Retinal pigment epithelial cell (primary cell): ENCODE measurements at regions not wholly inside any gene's neighbourhood (a gene's known extent, or its start where the extent isn't known, plus 50 kb on each side); places are given as distances from the start of the nearest gene placed in this dataset.

Experiments
- DNase-seq: peaks from one replicate; pipeline ENCODE4 v3.0.0-alpha.2; 2010; ENCODE audit warnings: low read depth
- H3K4me3 ChIP-seq: 2 replicates; pipeline ENCODE4 v1.5.1; 2011; ENCODE audit warnings: mild to moderate bottlenecking, low read length, control low read depth, moderate library complexity
- TF ChIP-seq, protein P1 (sequence below): conservative IDR thresholded peaks from 2 replicates; pipeline ENCODE4 v1.5.1; 2011; ENCODE audit warnings: low read depth, low read length, control low read depth, inconsistent platforms

DNA sequence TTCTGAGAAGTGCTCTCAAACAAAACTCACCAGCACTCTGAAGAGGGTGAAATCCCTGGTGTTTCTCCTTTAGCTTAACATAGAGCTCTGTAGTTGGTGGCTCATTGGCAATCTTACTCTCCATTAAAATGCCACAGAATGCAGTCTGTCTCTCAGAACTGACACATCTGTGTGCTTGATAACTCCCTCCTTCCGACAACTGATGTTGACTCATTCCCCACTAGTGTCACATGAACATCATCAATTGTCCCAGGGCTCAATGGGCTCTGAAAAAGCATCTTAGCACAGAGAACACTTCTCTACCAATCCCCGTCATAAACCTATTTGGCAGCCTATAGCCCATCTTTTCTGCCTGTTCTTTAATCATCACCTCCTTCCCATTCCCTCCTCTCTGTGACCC, 133.2 kb upstream of the ZC3H11B start:
- DNase-seq: no peak
- H3K4me3 ChIP-seq: no peak overlapping the region
- TF ChIP-seq, protein P1, sequence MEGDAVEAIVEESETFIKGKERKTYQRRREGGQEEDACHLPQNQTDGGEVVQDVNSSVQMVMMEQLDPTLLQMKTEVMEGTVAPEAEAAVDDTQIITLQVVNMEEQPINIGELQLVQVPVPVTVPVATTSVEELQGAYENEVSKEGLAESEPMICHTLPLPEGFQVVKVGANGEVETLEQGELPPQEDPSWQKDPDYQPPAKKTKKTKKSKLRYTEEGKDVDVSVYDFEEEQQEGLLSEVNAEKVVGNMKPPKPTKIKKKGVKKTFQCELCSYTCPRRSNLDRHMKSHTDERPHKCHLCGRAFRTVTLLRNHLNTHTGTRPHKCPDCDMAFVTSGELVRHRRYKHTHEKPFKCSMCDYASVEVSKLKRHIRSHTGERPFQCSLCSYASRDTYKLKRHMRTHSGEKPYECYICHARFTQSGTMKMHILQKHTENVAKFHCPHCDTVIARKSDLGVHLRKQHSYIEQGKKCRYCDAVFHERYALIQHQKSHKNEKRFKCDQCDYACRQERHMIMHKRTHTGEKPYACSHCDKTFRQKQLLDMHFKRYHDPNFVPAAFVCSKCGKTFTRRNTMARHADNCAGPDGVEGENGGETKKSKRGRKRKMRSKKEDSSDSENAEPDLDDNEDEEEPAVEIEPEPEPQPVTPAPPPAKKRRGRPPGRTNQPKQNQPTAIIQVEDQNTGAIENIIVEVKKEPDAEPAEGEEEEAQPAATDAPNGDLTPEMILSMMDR: no peak

DNA sequence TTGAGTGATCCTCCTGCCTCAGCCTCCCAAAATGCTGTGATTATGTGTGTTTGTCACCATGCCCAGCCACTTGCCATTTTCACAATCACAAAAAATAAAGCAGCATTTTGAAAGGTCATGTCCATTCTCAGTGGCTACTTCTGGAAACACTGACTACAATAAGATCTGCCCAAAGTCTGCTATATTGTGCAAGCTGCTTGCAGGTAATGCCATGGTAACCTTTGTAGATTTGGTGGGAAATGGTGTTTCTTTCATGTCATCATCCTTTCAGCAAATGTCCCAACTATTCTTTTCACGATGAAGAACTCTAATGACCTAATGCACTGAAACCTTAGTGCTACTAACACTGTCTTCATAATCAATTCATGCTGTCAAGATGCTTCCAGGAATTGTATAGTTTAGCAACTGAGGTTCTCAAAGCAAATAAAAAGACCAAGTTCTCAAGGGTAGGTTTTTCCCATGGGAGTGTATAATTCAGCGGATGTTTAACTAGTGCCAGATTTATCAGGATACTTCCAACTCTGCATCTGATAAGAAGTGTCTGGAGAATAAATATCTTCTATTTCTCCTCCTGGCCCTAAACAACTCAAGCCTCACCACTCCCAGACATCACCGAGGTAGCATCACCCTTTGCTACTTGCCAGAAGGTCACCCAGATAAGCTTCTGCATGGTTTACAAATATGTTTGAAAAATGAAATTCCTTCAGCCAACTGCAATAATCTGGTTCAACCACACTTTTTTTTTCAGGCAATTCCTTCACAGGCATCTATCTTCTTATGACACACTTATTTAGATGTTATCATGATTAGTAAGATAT, 132.0 kb upstream of the ZC3H11B start:
- H3K4me3 ChIP-seq: no peak overlapping the region
- DNase-seq: no peak
- TF ChIP-seq, protein P1: no peak

DNA sequence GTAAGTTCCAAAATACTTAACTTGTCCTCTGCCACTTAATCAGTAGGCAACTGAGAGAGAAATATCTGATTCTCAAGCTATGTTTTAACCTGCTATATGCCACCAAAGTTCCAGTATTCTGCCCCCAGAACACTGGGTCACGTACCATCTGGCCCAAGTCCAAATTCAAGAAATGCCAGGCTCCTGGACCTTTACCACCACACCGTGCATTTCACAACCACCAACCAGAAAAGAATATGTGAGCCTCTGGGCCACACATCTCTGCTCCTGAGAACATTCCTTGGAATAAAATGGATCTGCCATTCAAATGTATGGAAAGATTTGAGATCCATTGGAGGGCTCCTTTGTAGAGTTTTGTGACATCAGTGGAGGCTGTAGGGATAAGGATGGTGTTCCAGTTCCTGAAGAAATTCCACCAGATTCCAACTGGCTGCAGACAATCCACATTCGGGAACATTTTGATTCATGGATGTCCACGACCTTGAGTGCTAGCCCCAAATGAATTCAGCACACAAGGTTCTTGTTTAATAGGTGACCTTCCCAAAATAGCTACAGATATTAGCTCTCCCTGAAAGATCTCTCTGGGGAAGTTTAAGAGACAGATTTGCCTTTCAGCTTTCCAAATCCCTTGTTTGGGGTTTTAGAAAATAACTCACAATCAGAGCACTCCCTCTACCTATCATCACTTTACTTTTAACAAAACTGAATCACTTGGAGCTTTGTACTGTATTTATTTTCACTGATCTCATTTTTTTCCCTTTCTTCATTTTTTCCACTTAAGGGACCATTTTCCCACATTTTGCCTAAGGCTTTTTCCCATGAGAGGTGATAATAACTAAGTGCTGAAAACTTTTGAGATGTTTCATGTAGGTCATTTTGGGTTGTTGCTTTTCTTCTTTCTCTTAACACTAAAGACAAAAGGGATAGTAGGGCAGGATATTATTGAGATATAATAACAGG, 128.4 kb upstream of the ZC3H11B start:
- H3K4me3 ChIP-seq: no peak overlapping the region
- TF ChIP-seq, protein P1: no peak
- no peak for DNase-seq

DNA sequence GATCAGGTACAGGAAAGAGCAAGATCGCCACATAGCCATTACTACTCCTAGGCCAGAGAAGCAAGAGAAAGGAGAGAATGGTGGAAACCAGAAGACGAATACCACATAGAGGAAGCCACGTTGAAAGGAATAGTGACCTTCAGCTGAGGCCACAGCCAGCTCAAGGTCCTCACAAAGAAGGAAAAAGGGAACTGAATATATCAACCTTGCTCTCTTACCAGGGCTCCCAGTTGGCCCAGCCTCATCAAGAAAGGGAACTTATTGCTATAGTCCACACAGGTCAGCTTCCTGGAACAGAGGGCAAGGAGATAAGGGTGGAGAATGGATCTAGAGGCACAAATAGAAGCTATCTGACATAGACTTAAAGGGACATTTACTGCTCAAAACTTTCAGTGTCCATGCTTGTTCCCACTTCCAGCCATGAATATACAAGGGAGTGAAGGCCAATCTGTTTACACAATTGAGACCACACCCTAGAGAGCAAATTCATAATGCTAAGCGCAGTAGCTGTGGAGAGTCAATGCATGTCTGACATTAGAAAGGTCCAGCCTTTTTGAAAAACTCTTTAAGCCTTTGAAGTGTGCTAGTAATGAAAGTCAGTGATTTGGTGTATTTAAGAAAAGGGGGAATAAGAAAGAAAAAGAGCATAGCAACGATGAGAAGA, 120.7 kb upstream of the ZC3H11B start:
- TF ChIP-seq, protein P1: no peak
- H3K4me3 ChIP-seq: no peak overlapping the region
- no peak for DNase-seq

DNA sequence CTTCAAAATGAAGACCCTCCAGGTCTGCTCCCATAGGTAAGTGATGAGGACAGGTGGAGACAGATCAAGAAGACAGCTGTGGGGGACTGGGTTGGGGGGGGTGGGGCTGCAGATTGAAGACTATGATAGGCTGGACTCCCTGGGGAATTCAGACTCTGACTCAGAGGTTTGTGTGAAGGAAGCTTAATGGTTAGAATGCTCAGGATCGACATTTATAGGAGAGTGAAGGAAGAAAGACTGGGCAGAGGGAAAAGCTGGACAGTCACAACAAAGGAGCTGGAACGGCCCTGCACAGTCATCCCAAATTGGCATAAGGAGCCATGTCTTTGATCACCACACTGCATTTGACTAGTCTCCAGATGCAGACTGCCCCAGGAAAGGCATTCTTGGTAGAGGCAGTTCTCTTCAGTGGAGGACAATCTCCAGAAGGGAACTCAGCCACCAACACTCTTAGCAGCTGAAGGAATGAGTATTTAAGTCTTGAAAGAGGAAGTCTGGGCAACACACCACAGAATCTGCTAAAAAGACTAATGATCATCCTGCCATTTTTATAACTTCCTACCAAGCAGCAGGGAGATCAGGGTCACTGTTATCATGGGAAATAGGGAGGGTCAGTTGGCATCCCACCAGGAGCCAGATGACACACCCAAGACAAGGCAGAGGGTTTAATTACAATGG, 120.0 kb upstream of the ZC3H11B start:
- no peak for DNase-seq
- no peak overlapping the region for H3K4me3 ChIP-seq
- TF ChIP-seq, protein P1: no peak

DNA sequence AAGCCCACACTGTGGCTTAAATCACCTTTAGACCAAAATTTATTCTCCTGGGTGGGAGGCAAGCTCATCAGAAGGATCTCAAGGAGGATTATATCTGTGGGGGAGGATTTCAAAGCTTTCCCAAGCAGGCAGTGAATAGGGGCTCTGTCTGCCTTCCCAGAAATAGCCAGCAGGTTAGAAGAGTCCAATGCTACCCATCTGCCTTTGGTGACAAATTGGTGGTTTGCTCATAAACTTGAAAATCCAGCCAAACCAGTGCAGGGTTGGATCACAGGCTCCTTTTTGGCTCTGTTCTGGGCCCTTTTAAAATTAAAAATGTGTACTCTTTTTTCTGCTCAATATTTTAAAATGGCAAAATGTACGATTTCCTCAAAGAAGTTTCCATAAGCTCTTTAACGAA, 118.9 kb upstream of the ZC3H11B start:
- H3K4me3 ChIP-seq: no peak overlapping the region
- DNase-seq: no peak
- TF ChIP-seq, protein P1: no peak
